Activated CD8-positive, alpha-beta memory T cell treated with anti-CD3 and anti-CD28 coated beads for 1 hour (primary cell): ENCODE measurements at regions not wholly inside any gene's neighbourhood (a gene's known extent, or its start where the extent isn't known, plus 50 kb on each side); places are given as distances from the start of the nearest gene placed in this dataset.

Experiments
- DNase-seq, 2 donors: peaks; one replicate each; pipeline ENCODE4 v3.0.0-alpha.2; 2020; ENCODE audit warnings: low read depth in 1 of 2; ENCODE audit errors: extremely low read depth in 1 of 2

GRCh38 chr13:22369090-22369489 is 698.2 kb downstream of the FGF9 start:
- DNase-seq, result no peak

- no peak for DNase-seq
Observed at GRCh38 chr13:22369840-22370239, 699.0 kb downstream of the FGF9 start.

GRCh38 chr13:22372261-22372660 is 701.4 kb downstream of the FGF9 start:
- no peak for DNase-seq

- DNase-seq, result no peak
Observed at GRCh38 chr13:22375151-22375550, 704.3 kb downstream of the FGF9 start.

GRCh38 chr13:22387899-22388298 is 717.0 kb downstream of the FGF9 start:
- DNase-seq, result no peak

GRCh38 chr13:22399801-22400420 is 729.0 kb downstream of the FGF9 start:
- no peak for DNase-seq

GRCh38 chr13:22402682-22403081 is 731.8 kb downstream of the FGF9 start:
- DNase-seq, result no peak

- DNase-seq, result no peak
Observed at GRCh38 chr13:22403144-22403543, 732.3 kb downstream of the FGF9 start.

- no peak for DNase-seq
Observed at GRCh38 chr13:22405891-22406290, 735.0 kb downstream of the FGF9 start.

- no peak for DNase-seq
Observed at GRCh38 chr13:22412452-22412851, 741.6 kb downstream of the FGF9 start.

GRCh38 chr13:22422023-22422422 is 751.1 kb downstream of the FGF9 start:
- no peak for DNase-seq

- DNase-seq, result no peak
Observed at GRCh38 chr13:22422712-22423111, 751.8 kb downstream of the FGF9 start.

- DNase-seq, result no peak
Observed at GRCh38 chr13:22423261-22423660, 752.4 kb downstream of the FGF9 start.

- DNase-seq, result no peak
Observed at GRCh38 chr13:22425087-22425486, 754.2 kb downstream of the FGF9 start.

GRCh38 chr13:22427066-22427465 is 753.7 kb upstream of the SGCG start:
- no peak for DNase-seq

- no peak for DNase-seq
Observed at GRCh38 chr13:22427783-22428182, 753.0 kb upstream of the SGCG start.

GRCh38 chr13:22428188-22428828 is 752.5 kb upstream of the SGCG start:
- DNase-seq, result no peak

GRCh38 chr13:22432690-22433089 is 748.1 kb upstream of the SGCG start:
- DNase-seq, result no peak

- no peak for DNase-seq
Observed at GRCh38 chr13:22447132-22447886, 733.5 kb upstream of the SGCG start.

- DNase-seq, result no peak
Observed at GRCh38 chr13:22449251-22449650, 731.5 kb upstream of the SGCG start.

GRCh38 chr13:22451327-22451741 is 729.4 kb upstream of the SGCG start:
- no peak for DNase-seq

- DNase-seq, result no peak
Observed at GRCh38 chr13:22454586-22454985, 726.2 kb upstream of the SGCG start.
